Gastrocnemius medialis (tissue), 4 donors: ENCODE measurements at regions not wholly inside any gene's neighbourhood (a gene's known extent, or its start where the extent isn't known, plus 50 kb on each side); places are given as distances from the start of the nearest gene placed in this dataset.
"Not testable (repeated sequence)": the region's sequence is repeated elsewhere in the genome, so short reads cannot be mapped to it uniquely, and the experiment has no call there.

Experiments used
- CTCF ChIP-seq, 5 experiments: fragments of 450-650 bp in 3 of 5; fragments of 200-600 bp in 2 of 5; sonication (generic) in 2 of 5; IDR thresholded peaks in 4 of 5; conservative IDR thresholded peaks in 1 of 5; 1 replicate in 4 of 5; 2 replicates in 1 of 5; pipeline ENCODE4 v1.5.1; 2016 to 2019; ENCODE audit warnings: antibody characterized with exemption in 5 of 5, mild to moderate bottlenecking in 3 of 5, moderate library complexity in 3 of 5
- POLR2A ChIP-seq, 2 donors: fragments of 450-650 bp; IDR thresholded peaks; one replicate each; pipeline ENCODE4 v1.6.1; 2017; ENCODE audit warnings: antibody characterized with exemption in 2 of 2, mild to moderate bottlenecking in 2 of 2, moderate library complexity in 2 of 2

- not testable (repeated sequence) for TF ChIP-seq CTCF (IDR thresholded peaks at IDR 0.05 in 4 of 5, conservative IDR thresholded peaks at IDR 0.05 in 1 of 5); POLR2A (IDR thresholded peaks at IDR 0.05)
Observed at GRCh38 chr12:10453-10852, 56.1 kb upstream of the IQSEC3 start.
